ENCODE measurements at regions not wholly inside any gene's neighbourhood (a gene's known extent, or its start where the extent isn't known, plus 50 kb on each side); places are given as distances from the start of the nearest gene placed in this dataset.
"Not testable (repeated sequence)": the region's sequence is repeated elsewhere in the genome, so short reads cannot be mapped to it uniquely, and the experiment has no call there.

DNA sequence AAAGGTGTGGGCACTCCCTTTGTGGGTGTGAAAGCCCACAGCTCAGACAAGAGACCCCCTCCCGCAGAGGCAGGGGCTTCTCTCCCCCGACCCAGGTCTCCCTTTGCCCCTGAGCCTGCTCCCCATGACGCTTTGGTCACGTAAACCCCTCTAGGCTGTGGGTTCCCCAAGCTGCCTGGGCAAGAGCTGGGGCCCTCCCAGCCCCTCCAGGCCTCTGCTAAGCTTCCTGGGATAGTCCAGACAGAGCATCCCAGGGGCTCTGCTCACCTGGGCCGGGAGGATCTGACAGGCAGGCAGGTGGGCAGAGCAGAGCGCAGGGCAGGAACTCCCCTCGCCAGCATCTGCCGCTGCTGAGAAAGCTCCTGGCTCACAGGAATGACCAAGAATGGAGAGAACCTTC lies 177.3 kb downstream of the BANP start:
- TF ChIP-seq, protein P1, sequence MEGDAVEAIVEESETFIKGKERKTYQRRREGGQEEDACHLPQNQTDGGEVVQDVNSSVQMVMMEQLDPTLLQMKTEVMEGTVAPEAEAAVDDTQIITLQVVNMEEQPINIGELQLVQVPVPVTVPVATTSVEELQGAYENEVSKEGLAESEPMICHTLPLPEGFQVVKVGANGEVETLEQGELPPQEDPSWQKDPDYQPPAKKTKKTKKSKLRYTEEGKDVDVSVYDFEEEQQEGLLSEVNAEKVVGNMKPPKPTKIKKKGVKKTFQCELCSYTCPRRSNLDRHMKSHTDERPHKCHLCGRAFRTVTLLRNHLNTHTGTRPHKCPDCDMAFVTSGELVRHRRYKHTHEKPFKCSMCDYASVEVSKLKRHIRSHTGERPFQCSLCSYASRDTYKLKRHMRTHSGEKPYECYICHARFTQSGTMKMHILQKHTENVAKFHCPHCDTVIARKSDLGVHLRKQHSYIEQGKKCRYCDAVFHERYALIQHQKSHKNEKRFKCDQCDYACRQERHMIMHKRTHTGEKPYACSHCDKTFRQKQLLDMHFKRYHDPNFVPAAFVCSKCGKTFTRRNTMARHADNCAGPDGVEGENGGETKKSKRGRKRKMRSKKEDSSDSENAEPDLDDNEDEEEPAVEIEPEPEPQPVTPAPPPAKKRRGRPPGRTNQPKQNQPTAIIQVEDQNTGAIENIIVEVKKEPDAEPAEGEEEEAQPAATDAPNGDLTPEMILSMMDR (IDR thresholded peaks at IDR 0.05; ENCODE audit: control insufficient read depth, insufficient read depth, low read depth, low read length, missing control alignments) = no peak
- H3K4me3 ChIP-seq (ENCODE audit: control insufficient read depth, low read depth, low read length) = no peak overlapping the region
- no peak for DNase-seq (ENCODE audit: low read depth)

GRCh38 chr16:88129133-88129532 lies 177.9 kb downstream of the BANP start:
- not testable (repeated sequence) for H3K4me3 ChIP-seq (ENCODE audit: control insufficient read depth, low read depth, low read length); DNase-seq (ENCODE audit: low read depth)

GRCh38 chr16:88130016-88130415 lies 178.8 kb downstream of the BANP start:
- H3K4me3 ChIP-seq (ENCODE audit: control insufficient read depth, low read depth, low read length) = no peak overlapping the region
- TF ChIP-seq, protein P1 (IDR thresholded peaks at IDR 0.05; ENCODE audit: control insufficient read depth, insufficient read depth, low read depth, low read length, missing control alignments) = no peak
- no peak for DNase-seq (ENCODE audit: low read depth)

- no peak overlapping the region for H3K4me3 ChIP-seq (ENCODE audit: control insufficient read depth, low read depth, low read length)
- TF ChIP-seq, protein P1 (IDR thresholded peaks at IDR 0.05; ENCODE audit: control insufficient read depth, insufficient read depth, low read depth, low read length, missing control alignments) = no peak
- no peak for DNase-seq (ENCODE audit: low read depth)
These were observed 179.4 kb downstream of the BANP start for GRCh38 chr16:88130681-88131080.

DNA sequence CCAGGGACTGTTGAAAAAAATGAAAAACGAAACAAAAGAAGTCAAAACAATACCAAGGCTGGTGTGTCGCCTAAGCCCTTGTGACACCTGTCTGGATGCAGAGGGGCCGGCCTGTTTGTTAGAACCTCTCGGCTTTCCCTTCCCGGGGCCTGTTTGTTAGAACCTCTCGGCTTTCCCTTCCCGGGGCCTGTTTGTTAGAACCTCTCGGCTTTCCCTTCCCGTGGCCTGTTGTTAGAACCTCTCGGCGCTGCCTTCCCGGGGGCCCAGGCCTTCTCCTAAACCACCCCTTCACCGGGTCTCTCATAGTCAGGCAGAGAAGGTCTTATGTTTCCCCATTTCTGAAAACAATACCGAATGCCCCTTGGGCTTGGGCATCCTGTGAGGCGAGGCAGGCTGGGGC lies 180.0 kb downstream of the BANP start:
- DNase-seq (ENCODE audit: low read depth) = no peak
- H3K4me3 ChIP-seq (ENCODE audit: control insufficient read depth, low read depth, low read length) = no peak overlapping the region
- TF ChIP-seq, protein P1 (IDR thresholded peaks at IDR 0.05; ENCODE audit: control insufficient read depth, insufficient read depth, low read depth, low read length, missing control alignments) = no peak

GRCh38 chr16:88131966-88132365 lies 180.7 kb downstream of the BANP start:
- no peak overlapping the region for H3K4me3 ChIP-seq (ENCODE audit: control insufficient read depth, low read depth, low read length)
- TF ChIP-seq, protein P1 (IDR thresholded peaks at IDR 0.05; ENCODE audit: control insufficient read depth, insufficient read depth, low read depth, low read length, missing control alignments) = no peak
- DNase-seq (ENCODE audit: low read depth) = no peak

DNA sequence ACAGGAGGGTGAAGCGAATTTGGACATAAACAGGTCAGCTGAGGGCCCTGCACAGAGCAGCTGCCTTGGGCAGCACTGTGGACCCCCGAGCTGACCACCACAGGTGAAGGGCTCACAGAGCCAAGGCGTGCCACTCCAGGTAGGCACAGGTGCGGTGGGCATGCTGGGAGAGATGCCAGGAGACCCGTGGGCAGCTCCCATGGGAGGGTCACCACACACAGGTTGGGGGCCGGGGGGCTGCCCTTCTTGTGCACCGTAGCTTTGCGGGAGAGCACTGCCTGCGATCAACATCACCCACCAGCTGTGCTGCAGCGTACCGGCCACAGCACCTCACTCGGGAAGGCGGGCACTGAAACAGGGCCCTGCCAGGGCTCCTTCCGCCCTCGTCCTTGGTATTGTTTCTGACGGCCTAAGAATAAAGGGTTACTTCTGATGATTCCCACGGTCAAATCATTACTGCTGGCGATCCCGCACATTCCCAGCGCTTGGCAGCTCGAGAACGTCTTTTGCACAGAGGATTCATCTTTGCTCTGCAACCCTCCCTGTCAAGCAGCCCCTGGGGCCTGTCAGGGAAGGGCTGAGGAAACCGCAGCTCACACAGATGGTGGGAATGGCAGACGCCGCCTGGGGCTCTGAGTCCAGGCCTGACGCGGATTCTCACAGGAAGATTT lies 181.7 kb downstream of the BANP start:
- no peak overlapping the region for H3K4me3 ChIP-seq (ENCODE audit: control insufficient read depth, low read depth, low read length)
- TF ChIP-seq, protein P1 (IDR thresholded peaks at IDR 0.05; ENCODE audit: control insufficient read depth, insufficient read depth, low read depth, low read length, missing control alignments) = no peak
- DNase-seq (ENCODE audit: low read depth) = no peak
